ENCODE measurements at regions not wholly inside any gene's neighbourhood (a gene's known extent, or its start where the extent isn't known, plus 50 kb on each side); places are given as distances from the start of the nearest gene placed in this dataset.

GRCh38 chr16:9334103-9334502 is 242.7 kb downstream of the HAPSTR1 start:
- TF ChIP-seq CTCF (IDR thresholded peaks at IDR 0.05; ENCODE audit: low read length) (no peak), EZH2 (optimal IDR thresholded peaks at IDR 0.05; ENCODE audit: low read depth, low read length) (no peak)
